NCI-H1417 (cell line): ENCODE measurements at regions not wholly inside any gene's neighbourhood (a gene's known extent, or its start where the extent isn't known, plus 50 kb on each side); places are given as distances from the start of the nearest gene placed in this dataset.

Source experiments
- DNase-seq, 3 experiments: peaks; one replicate each; lab custom pipeline; 2025; lab: John Stamatoyannopoulos, UW

- DNase-seq = no peak
Measured at GRCh38 chr5:93163010-93163663, 417.9 kb downstream of the NR2F1-AS1 start.

- peak in 2 of 3 experiments; percentile 24 to 29 for DNase-seq
Measured at GRCh38 chr5:93161661-93162654, 419.1 kb downstream of the NR2F1-AS1 start.

- DNase-seq = no peak
Measured at GRCh38 chr5:93158841-93159240, 422.2 kb downstream of the NR2F1-AS1 start.

- DNase-seq = no peak
Measured at GRCh38 chr5:93156566-93156965, 424.5 kb downstream of the NR2F1-AS1 start.

GRCh38 chr5:93154535-93154934 lies 426.5 kb downstream of the NR2F1-AS1 start:
- no peak for DNase-seq

- DNase-seq = no peak
Measured at GRCh38 chr5:93153461-93153860, 427.6 kb downstream of the NR2F1-AS1 start.

GRCh38 chr5:93151896-93152295 lies 429.1 kb downstream of the NR2F1-AS1 start:
- DNase-seq = no peak

- DNase-seq = no peak
Measured at GRCh38 chr5:93151121-93151520, 429.9 kb downstream of the NR2F1-AS1 start.

GRCh38 chr5:93150311-93151012 lies 430.6 kb downstream of the NR2F1-AS1 start:
- DNase-seq = no peak

GRCh38 chr5:93145767-93146166 lies 435.3 kb downstream of the NR2F1-AS1 start:
- no peak for DNase-seq

- no peak for DNase-seq
Measured at GRCh38 chr5:93145019-93145418, 436.0 kb downstream of the NR2F1-AS1 start.

- no peak for DNase-seq
Measured at GRCh38 chr5:93141969-93142368, 439.1 kb downstream of the NR2F1-AS1 start.

- no peak for DNase-seq
Measured at GRCh38 chr5:93130624-93131490, 450.2 kb downstream of the NR2F1-AS1 start.

GRCh38 chr5:93126634-93127033 lies 454.4 kb downstream of the NR2F1-AS1 start:
- no peak for DNase-seq

GRCh38 chr5:93123127-93123526 lies 457.9 kb downstream of the NR2F1-AS1 start:
- DNase-seq = no peak

- DNase-seq = no peak
Measured at GRCh38 chr5:93122446-93122845, 458.6 kb downstream of the NR2F1-AS1 start.

GRCh38 chr5:93120771-93121170 lies 460.2 kb downstream of the NR2F1-AS1 start:
- no peak for DNase-seq

GRCh38 chr5:93120051-93120450 lies 461.0 kb downstream of the NR2F1-AS1 start:
- no peak for DNase-seq

- no peak for DNase-seq
Measured at GRCh38 chr5:93117751-93118531, 463.1 kb downstream of the NR2F1-AS1 start.

GRCh38 chr5:93107805-93108520 lies 473.1 kb downstream of the NR2F1-AS1 start:
- peak in 1 of 3 experiments; percentile 49 for DNase-seq
